ENCODE measurements at regions not wholly inside any gene's neighbourhood (a gene's known extent, or its start where the extent isn't known, plus 50 kb on each side); places are given as distances from the start of the nearest gene placed in this dataset.

GRCh38 chr12:131555866-131556265 is 155.0 kb upstream of the SFSWAP start:
- TF ChIP-seq CTCF (IDR thresholded peaks at IDR 0.05): no peak
- no peak for TF ChIP-seq POLR2A (IDR thresholded peaks at IDR 0.05)

Measured in adrenal gland (tissue), 5 donors.